GM20431 (cell line): ENCODE measurements at regions not wholly inside any gene's neighbourhood (a gene's known extent, or its start where the extent isn't known, plus 50 kb on each side); places are given as distances from the start of the nearest gene placed in this dataset.
"Not testable (repeated sequence)": the region's sequence is repeated elsewhere in the genome, so short reads cannot be mapped to it uniquely, and the experiment has no call there.

Experiments
- in situ Hi-C: fragments of 300-500 bp; cut with MseI, MboI; formaldehyde crosslinking; loops from one replicate; pipeline ENCODE4 v1.15.0; 2020; ENCODE audit warnings: low sequenced_read_pairs; ENCODE audit not compliant: unreplicated experiment

DNA sequence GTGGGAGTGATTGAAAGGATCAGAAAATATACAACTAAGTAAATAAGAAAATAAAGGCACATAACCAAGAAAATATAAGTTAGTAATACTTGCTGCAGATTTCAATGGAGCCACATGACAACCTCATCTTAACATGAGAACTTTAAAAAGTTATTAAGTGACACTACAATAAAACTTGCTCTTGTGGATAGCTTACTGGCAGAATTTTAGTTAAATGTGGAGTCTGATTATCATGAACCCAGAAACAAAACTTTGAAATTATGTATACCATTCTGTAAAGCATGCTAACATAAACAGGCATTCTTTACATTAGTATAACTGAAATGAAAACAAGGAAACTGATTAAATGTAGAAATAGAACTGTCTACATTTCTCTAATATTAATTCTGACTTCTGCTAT, 220.9 kb downstream of the RFPL4B start:
- in situ Hi-C loops: no loop called here

DNA sequence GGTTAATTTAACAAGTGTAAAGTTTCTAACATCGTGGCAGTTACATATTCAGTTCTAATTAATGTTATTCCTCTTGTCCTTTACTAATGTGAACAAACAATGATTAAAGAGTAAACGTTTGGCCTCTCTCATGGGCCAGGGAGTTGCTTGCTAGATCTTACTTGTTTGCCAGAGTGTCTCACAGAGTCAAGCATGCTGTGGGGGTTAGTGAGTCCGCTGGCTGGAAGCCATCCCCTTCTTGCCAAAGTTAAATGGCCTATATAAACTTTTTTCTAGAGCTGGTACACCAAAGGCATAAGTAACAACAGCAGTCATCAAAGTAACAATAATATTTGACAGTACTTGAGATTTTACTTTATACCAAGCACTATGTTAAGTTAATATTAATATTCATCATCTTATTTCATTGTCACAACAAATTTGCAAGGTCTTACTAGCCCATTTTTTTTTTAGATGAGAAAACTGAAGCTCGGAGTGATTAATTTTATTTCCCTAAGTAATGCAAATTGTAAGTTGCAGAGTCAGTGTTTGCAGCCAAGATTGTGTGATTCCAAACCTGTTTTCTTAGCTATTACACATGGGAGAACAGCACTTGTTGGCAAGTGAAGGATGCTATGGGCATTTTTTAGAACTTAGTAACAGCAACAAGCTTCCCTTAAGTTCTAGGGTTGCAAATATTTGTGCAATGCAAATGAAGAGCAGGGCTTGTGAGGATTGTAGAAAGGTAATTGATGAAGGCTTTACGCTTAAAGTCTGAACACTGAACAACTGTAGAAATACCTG, 224.5 kb downstream of the RFPL4B start:
- in situ Hi-C loops: no loop called here

DNA sequence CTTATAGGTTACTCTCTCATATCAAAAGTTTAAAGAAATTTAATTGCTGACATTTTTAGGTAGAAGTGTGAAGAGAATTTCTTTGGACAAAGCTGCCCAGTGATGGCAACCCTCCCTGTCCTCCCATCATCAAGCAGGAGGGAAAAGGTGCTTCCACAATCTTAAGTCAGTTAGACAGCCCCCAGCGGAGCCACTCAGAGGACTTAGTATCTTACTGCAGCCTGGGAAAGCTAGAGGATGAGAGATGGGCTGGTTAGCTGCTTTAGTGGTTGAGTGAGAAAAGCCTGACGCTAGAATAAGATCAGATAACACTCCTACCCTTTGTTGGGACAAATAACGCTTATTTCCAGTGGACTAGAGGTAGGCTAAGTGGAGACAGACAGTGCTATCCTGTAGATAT, 227.1 kb downstream of the RFPL4B start:
- in situ Hi-C loops: no loop called here

DNA sequence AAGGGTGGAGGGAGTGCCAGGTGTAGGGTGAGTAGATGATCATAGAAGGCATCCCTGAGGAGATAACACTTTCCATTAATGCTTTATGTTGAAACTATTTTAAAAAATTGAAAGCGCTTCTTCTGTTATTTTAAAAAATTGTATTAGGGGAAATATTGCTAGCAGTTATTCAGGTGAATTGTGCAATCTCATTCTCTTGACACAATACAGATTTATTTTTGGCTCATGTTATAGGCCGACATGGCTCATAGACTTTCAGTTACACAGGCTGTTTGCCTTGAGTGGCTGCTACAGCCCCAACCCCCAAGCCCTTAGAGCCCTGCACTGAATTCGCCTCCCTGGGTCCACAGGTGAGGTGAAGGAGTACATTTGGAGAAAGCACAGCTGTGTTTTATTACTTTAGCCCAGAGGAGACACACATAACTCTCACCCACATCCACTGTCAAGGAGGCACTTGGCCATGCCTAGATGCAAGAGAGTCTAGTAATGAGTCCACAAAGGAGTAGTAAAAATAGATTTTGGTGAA, 228.2 kb downstream of the RFPL4B start:
- in situ Hi-C loops: no loop called here

DNA sequence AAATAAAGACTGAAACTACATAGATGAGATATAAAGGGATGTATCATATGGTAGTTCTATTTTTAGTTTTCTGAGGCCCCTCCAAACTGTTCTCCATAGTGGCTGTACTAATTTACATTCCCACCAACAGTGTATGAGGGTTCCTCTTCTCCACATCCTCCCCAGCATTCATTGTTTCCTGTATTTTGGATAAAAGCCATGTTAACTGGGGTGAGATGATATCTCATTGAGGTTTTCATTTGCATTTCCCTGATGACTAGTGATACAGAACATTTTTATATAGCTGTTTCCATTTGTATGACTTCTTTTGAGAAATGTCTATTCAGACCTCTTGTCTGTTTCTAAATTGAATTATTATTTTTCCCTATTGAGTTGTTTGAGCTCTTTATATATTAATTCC, 229.3 kb downstream of the RFPL4B start:
- in situ Hi-C loops: no loop called here

DNA sequence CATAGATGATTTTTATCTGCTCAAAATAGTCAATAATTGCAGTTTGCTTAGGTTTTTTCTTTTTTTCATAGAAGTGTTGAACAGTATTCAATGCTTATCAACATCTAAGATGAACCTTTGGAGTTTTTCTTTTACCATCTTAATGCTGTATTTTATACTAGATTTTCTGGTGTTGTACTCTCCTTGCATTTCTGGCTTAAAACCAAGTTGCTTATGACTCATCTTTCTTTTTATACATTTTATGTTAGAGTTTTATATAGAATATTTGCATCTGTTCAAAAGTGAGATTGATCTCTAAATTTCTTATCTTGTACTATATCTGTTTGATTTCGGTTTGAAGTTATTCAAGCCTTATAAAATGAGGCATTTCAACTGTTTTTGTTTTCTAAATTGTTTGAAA, 232.5 kb downstream of the RFPL4B start:
- in situ Hi-C loops: no loop called here

DNA sequence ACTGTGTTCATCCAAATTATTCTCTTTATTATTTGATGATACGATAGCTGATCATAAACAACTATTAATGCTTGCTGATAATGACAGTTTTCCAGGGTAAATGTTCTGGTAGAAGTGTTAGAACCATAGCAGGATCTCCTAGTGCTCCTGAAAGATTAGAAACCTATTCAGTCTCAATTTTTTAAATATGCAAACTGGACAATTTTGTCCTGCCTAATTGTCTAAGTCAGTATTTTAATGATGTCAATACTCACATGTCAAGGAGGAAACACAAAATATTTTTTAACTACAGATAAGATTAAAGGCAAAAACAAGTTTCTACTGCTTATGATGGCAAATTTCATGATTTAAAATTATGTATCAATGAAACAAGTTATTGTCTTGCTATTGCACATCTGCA, 233.9 kb downstream of the RFPL4B start:
- in situ Hi-C loops: no loop called here

DNA sequence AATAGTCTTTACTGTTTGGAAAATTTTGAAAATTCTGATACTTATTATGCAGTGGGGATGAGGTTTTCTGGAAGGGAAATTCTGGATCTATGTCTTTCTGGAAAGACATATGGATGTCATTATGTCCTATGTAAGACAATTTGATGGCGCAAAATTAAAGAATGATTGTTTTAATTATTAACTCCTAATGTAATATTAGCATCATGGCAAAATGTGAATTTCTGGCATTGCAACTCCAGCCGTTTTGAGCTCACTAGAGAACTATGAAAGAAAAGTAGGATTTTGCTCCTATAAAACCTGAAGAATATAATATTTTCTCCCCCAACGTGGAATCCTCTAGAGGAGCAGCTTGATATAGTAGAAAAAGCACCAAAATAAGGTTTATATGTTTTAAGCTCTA, 243.2 kb downstream of the RFPL4B start:
- in situ Hi-C loops: no loop called here

DNA sequence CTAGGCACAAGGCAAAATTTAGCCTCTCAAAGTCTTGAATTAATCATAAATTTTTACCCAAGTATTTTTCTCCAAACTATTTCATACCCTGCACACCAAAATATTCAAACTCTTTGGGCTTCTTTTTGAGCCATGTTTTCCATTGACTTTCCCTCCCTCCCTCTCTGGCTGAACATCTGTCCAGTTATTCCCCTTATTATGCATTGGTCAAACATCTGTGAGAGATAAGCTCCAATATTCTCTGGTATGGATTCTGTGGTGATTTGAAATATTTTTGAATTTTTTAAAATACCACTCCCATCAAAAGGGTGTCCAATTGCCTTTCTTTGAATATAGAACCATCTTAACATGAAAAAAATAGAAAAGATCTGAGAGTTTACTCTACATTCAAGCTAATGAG, 244.2 kb downstream of the RFPL4B start:
- in situ Hi-C loops: no loop called here

DNA sequence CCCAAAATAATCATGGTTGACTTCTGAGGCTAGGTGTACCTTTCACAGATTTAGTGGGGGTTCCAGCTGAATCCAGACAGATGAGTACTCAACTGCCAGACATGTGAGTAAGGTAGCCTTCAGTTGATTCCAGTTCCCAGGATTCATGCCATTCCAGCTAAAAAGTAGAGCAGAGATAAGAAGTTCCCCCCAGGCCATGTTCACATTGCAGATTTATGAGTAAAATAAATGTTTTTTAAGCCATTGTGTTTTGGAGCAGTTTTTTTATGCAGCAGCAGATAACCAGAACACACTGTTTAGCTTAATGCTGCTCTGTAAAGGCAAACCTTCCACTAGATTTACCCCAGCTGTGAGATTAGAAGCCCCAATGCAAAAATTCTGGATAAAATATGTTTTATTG, 245.0 kb downstream of the RFPL4B start:
- in situ Hi-C loops: no loop called here

DNA sequence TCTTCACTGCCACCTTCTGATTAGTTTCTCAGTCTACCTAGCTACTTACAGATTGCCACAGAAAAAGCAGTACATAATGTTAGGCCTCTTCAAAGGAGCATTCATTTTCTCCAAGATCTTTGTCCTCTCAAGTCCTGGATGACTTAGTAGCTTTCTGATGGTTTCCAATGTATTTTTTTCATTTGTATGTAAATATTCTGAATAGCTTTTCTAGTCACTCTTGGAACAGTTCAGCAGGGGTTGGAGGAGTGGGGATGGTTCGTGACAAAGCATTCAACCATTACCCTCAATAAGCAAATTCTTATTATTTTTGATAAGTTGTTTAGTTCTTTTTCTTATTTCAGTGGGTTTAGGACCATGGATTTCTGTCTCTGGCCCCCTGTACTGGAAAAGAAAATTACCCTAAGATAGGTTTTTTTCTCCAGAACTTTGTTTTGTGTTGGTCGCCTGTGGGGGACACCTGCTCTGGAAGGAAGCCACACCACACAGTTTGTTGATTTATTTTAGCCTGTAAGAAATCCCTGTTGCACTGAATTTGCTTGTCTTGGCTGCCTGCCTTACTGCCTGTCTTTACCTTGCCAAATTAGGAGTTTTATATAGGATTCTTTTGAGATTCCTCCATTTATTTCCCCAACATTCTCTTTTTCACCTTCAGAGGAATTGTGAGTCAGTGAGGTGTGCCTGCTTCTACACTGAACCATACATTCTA, 247.9 kb downstream of the RFPL4B start:
- in situ Hi-C loops: no loop called here

DNA sequence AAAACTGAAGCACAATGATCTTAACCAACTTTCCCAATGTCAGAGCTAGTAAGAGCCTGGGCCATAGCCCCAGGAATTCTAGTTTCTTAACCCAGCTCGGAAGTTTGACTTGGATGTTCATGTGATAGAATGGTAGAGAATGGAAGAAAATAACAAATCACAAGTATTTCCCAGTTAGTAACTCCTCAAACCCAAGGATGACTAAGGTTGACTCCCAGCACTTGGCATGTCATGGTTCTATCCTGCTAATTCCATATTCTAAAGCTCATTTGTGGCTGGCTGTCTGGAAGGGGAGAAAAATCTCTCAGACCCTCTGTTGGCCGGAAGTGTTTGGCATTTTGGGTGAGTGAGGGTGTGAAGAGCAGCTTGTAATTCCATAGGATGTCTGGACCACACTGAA, 248.7 kb downstream of the RFPL4B start:
- in situ Hi-C loops: no loop called here

DNA sequence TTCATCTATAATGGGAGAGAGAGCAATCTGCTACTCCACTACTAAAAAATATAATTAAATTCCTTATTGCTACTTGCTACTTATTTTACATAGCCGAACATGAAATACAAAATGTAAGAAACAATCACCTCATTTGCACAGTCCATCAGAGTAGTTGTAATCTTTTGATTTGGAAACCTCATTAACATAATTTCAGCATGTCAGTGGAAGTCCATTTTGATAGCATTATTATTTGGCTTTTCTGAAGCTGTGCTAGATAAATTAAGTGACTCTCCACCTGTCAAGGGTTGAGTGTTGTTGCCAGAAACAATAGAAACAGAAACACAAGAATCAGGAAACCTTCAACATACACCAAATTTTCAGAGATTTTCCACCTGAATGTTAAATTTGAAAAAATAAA, 250.0 kb downstream of the RFPL4B start:
- in situ Hi-C loops: no loop called here

DNA sequence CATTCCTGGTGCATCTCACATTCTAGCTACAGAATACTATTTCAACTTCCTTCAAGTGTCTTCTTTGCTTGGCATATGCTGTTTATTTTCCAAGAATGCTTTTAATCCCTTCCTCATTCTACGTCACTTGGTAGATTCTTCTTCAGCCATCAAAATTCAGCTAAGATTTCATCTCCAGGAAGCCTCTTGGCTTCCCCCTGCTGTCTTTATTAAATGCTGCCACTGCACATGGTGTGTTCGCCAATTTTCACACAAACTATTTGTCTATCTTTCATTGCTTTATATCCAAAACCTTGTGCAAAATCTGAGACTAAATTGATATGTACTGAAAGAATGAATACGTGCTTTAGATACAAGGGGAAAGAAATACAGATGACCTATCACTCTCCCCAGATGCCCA, 253.0 kb downstream of the RFPL4B start:
- in situ Hi-C loops: no loop called here

DNA sequence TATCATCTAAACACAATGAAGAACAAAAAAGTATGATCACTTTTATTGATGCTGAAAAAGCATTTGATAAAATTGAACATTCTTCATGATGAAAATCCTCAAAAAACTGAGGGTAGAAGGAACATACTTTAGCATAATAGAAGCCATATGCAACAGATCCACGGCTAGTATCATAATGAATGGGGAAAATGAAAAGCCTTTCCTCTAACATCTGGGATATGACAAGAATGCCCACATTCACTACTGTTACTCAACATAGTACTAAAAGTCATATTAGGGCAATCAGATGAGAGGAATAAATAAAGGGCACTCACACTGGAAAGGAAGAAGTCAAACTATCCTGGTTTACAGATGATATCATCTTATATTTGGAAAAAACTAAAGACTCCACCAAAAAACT, 256.6 kb downstream of the RFPL4B start:
- in situ Hi-C loops: no loop called here

DNA sequence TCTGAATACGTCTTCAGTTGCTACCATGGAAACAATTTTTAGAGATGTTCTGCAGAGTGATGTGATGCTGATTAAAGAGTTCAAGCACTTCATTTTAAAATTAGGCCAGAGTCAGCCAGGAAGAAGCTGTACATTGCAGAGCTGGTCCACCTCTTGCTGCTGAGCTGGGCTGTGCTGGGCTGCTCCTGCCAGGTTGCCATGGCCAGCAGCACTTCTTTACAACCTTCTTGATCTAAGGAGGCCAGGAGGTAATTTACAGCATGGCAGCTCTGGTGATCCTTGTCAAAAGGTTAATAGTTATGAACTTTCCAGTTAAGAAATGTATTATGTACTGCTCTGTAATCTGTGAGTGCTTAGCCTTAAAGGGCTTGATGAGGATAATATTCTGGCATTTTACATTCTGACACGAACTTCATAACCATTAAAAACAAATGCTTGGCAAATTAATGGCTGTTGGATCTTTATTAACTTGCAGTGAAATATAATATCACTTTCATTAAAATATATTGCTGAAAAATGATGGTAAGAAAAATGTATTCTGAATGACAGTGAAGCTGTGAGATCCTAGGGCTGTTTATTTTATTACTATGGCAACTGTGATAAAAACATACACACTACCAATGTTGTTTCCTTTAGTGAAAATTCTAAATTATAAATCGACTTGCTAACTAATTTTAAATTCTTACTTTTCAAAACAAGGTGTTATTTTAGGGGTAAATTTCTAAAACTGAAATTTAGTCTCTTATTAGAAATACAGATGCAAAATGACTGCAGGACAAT, 259.7 kb downstream of the RFPL4B start:
- in situ Hi-C loops: no loop called here

DNA sequence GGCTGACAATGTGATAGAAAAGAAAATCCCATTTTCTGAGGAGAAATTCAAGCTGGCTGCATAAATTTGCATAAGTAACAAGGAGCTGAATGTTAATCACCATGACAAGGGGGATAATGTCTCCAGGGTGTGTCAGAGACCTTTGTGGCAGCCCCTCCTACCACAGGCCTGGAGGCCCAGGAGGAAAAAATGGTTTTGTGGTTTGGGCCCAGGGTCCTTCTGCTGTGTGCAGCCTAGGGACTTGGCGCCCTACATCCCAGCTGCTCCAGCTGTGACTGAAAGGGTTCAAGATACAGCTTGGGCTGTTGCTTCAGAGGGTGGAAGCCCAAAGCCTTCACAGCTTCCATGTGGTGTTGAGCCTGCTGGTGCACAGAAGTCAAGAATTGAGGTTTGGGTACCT, 261.8 kb downstream of the RFPL4B start:
- in situ Hi-C loops: not testable (repeated sequence)

DNA sequence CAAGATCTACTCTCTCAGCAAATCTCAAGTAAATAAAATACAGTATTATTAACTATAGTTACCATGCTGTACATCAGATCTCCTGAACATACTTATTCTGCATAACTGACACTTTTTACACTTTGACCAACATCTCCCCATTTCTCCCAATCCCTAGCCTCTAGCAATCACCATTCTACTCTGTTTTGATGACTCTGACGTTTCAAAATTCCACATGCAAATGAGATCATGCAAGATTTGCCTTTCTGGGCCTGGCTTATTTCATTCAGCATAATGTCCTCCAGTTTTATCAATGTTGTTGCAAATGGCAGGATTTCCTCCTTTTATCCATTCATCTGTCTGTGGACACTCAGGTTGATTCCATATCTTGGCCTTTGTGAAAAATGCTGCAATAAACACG, 266.3 kb downstream of the RFPL4B start:
- in situ Hi-C loops: no loop called here

DNA sequence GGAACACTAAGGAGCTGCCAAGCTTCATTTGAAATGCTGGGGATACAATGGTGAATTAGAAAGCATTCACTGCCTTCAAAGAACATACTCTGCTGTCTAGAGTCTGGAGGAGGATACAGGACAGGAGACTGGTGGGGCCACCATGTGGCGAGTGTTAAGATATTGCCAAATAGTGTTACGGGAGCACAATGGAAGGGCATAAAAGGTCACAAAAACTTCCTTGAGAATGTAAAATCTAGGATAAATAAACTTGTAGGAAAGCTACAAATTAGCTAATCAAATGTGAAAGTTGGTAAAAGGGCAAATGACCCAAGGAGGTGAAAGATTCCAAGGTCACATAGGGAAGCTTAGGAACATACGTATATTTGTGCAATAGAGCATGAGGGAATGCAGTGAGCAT, 271.7 kb downstream of the RFPL4B start:
- in situ Hi-C loops: no loop called here

DNA sequence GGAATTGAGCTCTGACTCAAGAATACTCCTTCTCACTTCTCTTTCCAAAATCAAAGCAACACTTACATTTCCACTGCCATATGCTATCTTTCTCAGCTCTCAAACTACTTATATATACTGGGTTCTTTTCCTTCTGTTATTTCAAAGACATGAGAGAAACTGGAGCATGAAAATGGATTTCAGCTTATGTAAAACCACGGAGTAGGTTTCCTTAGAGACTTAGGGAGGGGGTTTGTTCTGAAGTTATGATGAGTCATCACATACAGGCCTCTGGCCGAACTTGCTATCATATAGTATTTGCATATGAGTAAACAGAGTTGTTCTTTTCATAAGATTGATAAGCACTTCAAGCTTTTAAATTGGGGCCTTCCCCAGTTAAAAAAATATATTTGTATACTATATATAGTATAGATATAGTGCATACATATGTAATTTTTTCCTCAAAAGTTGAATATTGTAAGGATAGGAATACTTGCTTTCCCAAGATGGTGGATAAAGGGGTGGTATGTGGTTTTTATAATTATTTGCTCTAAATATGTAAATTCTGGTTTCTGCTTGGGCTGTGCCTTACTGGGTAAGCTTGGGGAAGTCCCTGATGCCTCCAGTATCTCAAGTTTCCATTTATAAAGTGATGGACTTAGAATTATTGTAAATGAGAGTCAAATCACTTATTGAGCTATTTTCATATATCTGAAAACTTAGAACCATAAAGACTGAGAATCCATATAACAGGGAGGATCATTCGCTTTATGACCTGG, 273.9 kb downstream of the RFPL4B start:
- in situ Hi-C loops: no loop called here
